WERI-Rb-1 (cell line): ENCODE measurements at regions not wholly inside any gene's neighbourhood (a gene's known extent, or its start where the extent isn't known, plus 50 kb on each side); places are given as distances from the start of the nearest gene placed in this dataset.

Experiments used
- DNase-seq: peaks from one replicate; pipeline ENCODE4 v3.0.0-alpha.2; 2020
- H3K27ac ChIP-seq: fragments of 250-450 bp; sonication (Bioruptor Pico); 2 replicates; pipeline ENCODE4 v1.5.1; 2020; ENCODE audit warnings: mild to moderate bottlenecking, moderate library complexity
- H3K27me3 ChIP-seq: fragments of 250-450 bp; sonication (Bioruptor Pico); 2 replicates; pipeline ENCODE4 v1.5.1; 2021; ENCODE audit warnings: mild to moderate bottlenecking, low read depth, moderate library complexity; ENCODE audit not compliant: insufficient read depth, severe bottlenecking
- H3K36me3 ChIP-seq: fragments of 250-450 bp; sonication (Bioruptor Pico); 2 replicates; pipeline ENCODE4 v1.5.1; 2020; ENCODE audit warnings: mild to moderate bottlenecking, moderate library complexity
- H3K4me3 ChIP-seq: 2 replicates; pipeline ENCODE4 v1.5.1; 2011; ENCODE audit warnings: low read depth, mild to moderate bottlenecking, control low read depth, low read length
- H3K9me3 ChIP-seq: fragments of 250-450 bp; sonication (Bioruptor Pico); 2 replicates; pipeline ENCODE4 v1.5.1; 2021; ENCODE audit warnings: mild to moderate bottlenecking, moderate library complexity; ENCODE audit not compliant: severe bottlenecking
- CTCF ChIP-seq: IDR thresholded peaks from 2 replicates; pipeline ENCODE4 v1.5.1; 2011; ENCODE audit warnings: low read depth, mild to moderate bottlenecking, control low read depth, inconsistent platforms, low read length

- TF ChIP-seq CTCF, result no peak
- no peak overlapping the region for H3K4me3 ChIP-seq
- no peak overlapping the region for H3K27ac ChIP-seq
- no peak for DNase-seq
- no peaks in the 10 kb centered on the region for H3K9me3 ChIP-seq
- no peaks in the 10 kb centered on the region for H3K36me3 ChIP-seq
- H3K27me3 ChIP-seq, result no peaks in the 10 kb centered on the region
These were observed 87.7 kb downstream of the DSEL start for GRCh38 chr18:67428805-67429204.

DNA sequence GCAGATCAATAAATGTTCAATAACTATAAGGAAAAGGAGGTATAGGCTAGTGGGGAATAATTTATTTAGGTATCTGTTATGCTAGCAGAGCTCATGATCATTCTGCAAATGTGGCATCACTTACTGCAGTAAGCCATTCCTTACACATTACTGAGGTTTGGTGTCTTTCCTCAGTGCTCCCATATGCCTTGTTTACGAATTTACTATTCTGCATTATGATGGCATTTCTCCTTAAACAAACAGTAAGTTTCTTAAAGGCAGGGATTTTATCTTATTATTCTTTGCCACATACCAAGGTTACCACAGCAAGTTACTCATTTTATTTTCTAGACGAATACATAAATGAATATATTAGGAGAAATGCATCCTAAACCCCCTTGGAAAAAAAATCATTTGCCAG lies 88.4 kb downstream of the DSEL start:
- Histone ChIP-seq H3K36me3 (no peaks in the 10 kb centered on the region), H3K4me3 (no peak overlapping the region), H3K9me3 (no peaks in the 10 kb centered on the region), H3K27ac (no peak overlapping the region), H3K27me3 (no peaks in the 10 kb centered on the region)
- no peak for DNase-seq
- TF ChIP-seq CTCF, result no peak

DNA sequence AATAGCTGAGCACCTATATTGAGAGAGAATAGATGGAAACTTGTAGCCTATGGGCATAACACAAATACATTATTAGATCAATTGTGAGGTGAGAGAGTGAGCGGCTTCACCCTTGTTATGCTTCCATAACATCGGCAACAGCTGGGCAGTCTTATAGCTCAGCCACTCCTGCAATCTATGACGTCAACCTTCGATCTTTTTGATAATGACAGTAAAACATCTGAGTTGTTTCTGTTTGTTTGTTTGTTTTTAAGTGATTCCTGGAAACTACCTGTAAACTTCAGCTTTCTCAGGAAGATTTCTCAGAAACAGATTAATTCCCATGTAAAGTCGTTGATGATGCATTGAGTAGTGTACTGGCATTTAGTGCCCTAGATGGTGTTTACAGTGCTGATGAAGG lies 90.0 kb downstream of the DSEL start:
- H3K27ac ChIP-seq, result no peak overlapping the region
- no peaks in the 10 kb centered on the region for H3K9me3 ChIP-seq
- H3K27me3 ChIP-seq, result no peaks in the 10 kb centered on the region
- no peak for TF ChIP-seq CTCF
- no peak overlapping the region for H3K4me3 ChIP-seq
- DNase-seq, result no peak
- H3K36me3 ChIP-seq, result no peaks in the 10 kb centered on the region

DNA sequence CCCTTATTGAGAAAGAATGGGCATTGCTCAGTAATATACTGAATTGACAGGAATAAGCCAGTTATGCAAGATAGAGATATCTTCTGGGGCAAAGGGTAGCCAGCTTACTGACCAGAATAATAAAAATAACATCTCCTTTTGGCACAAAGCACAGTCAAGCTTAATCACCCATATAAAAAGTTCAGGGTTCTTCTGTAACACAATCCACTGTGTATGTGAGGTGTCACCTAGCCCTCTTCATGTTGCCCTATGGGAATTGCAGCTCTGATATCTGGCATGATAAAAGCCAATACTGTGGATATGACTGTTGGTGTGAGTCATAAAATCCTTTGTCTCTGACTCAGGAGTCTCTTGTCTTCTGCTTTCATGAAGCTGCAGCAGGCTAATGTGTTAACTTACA lies 90.8 kb downstream of the DSEL start:
- Histone ChIP-seq H3K27ac (no peak overlapping the region), H3K27me3 (no peaks in the 10 kb centered on the region)
- DNase-seq, result no peak

GRCh38 chr18:67421651-67422050 lies 94.9 kb downstream of the DSEL start:
- no peak for DNase-seq

More for the DNA sequence above, 90.8 kb downstream of the DSEL start:
- Histone ChIP-seq H3K4me3 (no peak overlapping the region), H3K9me3 (no peaks in the 10 kb centered on the region), H3K36me3 (no peaks in the 10 kb centered on the region)
- no peak for TF ChIP-seq CTCF

More at GRCh38 chr18:67421651-67422050, 94.9 kb downstream of the DSEL start:
- H3K9me3 ChIP-seq, result no peaks in the 10 kb centered on the region
- no peak for TF ChIP-seq CTCF
- H3K27ac ChIP-seq, result no peak overlapping the region
- H3K36me3 ChIP-seq, result no peaks in the 10 kb centered on the region
- no peaks in the 10 kb centered on the region for H3K27me3 ChIP-seq
- H3K4me3 ChIP-seq, result no peak overlapping the region
